Medulla oblongata (tissue), 1 donor: ENCODE measurements at regions not wholly inside any gene's neighbourhood (a gene's known extent, or its start where the extent isn't known, plus 50 kb on each side); places are given as distances from the start of the nearest gene placed in this dataset.

Experiments used
- DNase-seq: peaks from one replicate; pipeline ENCODE4 v3.0.0-alpha.2; 2015; ENCODE audit errors: extremely low spot score

DNA sequence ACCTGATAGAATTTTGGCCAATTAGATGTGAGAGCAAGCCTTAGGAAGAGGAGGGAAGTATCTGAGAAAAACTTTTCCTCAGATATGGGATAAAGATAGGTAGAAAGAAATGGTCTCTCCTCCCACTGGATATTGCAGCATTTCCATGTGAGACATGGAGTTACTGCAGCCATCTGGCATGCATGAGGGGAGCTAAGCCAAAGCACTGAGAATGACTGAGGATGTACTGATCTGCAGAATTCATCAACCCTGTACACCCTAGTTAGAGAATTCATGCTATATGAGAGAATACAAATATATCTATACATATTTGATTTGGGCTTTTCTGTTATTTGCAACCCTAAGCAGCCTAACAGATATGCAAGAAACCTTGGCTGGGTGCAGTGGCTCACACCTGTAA, 52.5 kb upstream of the RPL34 start:
- no peak for DNase-seq

GRCh38 chr4:108561116-108561515, 59.3 kb upstream of the RPL34 start:
- no peak for DNase-seq

DNA sequence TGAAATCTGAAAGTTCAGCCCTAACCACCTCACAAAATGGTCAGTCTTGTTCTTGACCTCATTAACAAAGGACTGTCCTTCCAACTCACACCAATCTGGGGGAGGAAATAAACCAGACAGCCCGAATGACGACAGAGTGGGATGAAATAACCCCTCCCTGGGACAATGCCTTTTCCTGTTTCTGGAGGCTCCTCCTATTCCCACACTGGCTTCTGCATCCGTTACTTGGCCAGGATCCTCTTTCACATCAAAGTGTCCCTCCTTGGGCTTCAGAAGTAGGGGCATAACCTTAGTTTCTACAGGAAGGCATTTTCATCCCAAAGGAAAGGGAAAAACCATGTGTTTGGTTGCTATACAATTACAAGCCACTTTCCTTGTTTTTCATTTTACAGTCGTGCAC, 59.8 kb upstream of the RPL34 start:
- DNase-seq = no peak

GRCh38 chr4:108559911-108560310, 60.5 kb upstream of the RPL34 start:
- DNase-seq = peak; percentile 22

GRCh38 chr4:108559068-108559793, 61.1 kb upstream of the RPL34 start:
- DNase-seq = no peak

DNA sequence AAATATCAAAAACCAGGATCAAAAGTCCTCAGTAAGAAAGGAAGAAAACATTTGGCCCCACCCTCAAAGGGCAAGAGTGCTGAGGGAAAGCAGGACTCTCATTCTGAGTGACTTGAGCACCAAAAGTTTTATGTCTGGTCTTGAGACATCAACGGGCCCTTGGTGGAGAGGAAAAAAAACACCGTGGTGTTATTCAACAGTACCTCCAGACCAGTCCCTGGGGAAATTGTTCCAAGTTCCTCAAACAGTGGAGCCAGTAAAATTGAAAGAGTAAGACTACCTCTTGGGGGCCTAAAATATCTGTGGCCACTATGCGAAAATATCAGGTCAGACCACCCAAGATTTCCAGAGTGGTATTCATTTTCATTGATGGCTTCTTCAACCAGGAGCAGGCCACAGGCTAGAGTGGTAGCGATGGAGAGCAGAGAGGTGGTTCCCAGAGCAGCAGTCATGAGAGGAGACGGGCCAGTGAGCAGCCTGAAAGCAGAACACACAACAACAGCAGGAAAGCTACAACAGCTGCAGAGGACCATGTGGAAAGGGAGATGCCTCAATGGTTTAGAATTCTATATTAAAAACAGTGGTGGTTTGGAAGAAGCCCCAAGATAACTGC, 63.7 kb upstream of the RPL34 start:
- DNase-seq = no peak

GRCh38 chr4:108556166-108556565, 64.2 kb upstream of the RPL34 start:
- no peak for DNase-seq

- no peak for DNase-seq
These were observed 64.7 kb upstream of the RPL34 start for GRCh38 chr4:108555701-108556100.

DNA sequence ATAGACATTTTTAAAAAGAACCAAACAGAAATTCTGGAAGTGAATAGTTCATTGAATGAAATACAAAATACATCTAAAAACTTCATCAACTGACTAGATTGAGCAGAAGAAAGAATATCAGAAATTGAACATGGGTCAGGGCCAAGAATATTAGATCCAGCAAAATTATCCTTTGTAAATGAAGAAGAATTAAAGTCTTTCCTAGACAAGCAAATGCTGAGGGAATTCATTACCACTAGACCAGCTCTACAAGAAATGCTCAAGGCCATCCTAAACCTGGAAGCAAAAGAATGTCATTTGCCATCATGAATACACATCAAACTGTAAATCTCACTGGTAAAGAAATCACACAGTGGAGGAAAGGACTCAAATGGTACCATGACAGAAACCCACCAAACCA, 72.7 kb upstream of the RPL34 start:
- DNase-seq = no peak

- DNase-seq = no peak
These were observed 73.6 kb upstream of the RPL34 start for GRCh38 chr4:108546728-108547127.

DNA sequence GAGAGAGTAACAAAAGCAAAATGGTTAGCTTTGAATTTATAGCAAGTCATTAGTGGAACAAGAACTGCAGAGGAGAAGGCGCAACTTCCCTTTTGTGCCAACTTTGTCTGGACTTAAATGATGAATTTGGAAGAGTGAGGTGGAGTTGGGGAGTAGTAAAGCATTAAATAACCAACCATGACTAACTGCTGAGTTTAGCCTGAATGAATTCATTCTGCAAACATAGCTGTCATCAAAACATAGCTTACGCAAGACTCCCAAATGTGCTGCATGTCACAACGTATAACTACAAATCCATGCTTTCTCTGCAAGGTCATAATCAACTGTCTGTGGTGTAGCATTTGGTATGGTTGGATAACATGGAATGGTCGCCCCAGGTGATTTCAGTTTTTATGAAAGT, 75.9 kb upstream of the RPL34 start:
- no peak for DNase-seq

GRCh38 chr4:108543359-108543968, 76.9 kb upstream of the RPL34 start:
- DNase-seq = no peak

DNA sequence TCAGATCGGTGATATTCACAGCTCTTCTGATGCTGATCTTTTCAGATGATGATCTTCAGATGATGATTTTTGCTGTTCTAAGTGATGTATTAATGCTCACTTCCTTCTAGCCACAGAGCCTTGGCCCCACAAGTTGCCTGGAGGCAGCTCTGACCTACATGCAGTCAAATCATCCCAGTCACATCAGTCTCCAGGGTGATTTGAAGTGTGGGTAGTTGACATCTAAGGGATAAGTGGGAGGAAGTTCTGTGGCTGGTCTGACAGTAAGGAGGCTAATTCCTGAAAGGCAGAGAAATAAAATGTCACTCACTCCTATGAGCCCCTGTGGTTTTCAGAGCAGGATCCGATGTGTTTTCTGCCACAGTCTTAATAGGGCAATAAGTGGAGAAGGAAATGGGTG, 79.8 kb upstream of the RPL34 start:
- DNase-seq = no peak

DNA sequence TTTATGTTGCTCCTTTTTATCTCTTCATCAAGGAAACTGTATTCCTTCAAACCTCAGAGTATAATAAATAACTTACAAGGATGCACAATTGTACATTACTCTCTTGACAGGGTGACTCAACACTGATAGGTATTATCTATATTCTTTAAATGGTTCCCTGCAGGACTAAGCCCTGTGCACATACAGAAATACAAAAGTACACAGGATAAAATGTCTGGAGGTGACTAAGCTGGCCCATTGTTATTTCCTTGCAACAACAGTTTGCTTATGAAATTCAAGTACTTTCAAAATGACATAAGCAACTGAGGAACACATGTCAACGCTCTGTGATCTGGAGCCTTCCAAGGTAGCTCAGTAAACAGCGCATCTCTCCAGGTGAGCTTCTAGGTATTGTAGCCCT, 83.8 kb upstream of the RPL34 start:
- no peak for DNase-seq

DNA sequence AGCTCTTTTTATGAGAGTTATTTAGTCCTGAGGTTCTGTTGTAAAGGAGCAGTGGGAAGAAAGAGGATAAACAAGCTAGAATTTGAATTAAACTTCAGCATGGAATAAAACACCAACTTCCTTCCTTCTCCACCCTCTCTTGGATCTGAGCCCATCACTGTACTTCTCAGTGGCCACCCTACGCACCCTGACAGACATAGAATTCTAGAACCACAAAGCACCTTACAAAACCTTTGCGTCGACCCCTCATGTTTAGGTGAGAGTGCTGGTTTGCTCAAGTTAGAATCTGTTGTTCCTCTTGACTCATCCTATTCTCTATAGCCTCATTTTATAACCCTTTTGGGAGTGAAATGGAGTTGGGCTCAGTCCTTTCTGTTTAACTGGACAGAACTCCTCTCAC, 84.6 kb upstream of the RPL34 start:
- no peak for DNase-seq

- DNase-seq = no peak
These were observed 86.5 kb upstream of the RPL34 start for GRCh38 chr4:108533876-108534275.

GRCh38 chr4:108533245-108533844, 87.0 kb upstream of the RPL34 start:
- no peak for DNase-seq

GRCh38 chr4:108532738-108533137, 87.6 kb upstream of the RPL34 start:
- no peak for DNase-seq

- no peak for DNase-seq
These were observed 88.2 kb upstream of the RPL34 start for GRCh38 chr4:108532187-108532586.

DNA sequence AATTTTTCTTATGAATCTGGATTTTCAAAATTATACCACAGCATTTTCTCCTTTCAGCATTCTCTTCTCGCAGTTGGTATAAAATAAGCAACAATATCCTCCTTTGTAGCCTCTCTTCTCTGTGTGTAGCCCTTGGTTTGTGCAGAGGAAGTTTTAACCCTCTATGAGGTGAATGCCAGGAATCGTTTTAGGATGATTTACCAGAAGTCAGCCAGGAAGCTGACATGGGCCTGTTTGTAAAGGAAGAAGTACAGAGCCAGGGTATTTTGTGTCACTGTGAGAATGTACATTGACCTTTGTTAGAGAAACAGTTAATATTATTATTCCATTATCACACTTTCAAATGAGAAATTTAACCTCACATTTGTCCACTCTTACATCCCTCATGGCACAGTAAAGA, 88.9 kb upstream of the RPL34 start:
- DNase-seq = no peak

DNA sequence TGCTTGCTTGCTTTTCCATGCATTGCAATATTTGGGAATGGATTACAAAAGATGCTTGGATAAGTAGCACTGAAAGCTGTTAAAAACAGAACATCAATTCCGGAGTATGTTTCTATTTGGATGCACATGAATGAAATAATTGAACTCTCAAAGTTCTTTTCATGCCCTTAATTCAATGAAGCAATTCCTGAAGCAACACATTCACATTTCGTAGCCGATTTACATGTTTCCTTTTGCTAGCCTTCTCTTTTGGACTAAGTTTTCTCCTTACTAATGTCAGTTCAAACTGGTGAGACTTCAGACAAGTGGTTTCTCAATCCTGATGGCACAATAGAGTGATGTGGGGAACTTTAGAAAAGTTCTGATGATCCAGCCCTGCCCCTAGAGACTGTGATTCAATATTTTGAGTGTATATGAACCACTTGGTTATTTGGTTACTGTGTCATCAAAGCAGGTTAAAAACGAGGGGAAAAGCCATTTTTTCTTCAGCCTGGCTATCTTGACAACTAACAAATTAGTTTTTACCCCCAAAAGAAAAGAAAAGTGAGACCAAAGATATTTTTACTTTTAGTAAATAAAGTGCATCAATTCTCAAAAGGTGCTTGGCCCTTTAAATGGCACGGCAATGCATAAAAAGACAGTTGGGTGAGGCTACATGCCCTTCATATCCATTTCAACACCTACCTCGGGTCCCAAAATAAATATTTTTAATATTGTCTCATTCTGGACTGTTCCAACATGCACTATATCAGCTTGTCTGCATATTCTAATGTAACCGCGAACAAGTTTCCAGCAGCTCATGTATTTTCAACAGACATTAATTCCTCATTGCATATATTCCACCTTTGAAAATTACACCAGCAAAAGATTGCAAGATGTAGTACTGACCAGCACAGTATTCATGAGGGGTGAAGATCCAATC, 90.1 kb upstream of the RPL34 start:
- DNase-seq = no peak

DNA sequence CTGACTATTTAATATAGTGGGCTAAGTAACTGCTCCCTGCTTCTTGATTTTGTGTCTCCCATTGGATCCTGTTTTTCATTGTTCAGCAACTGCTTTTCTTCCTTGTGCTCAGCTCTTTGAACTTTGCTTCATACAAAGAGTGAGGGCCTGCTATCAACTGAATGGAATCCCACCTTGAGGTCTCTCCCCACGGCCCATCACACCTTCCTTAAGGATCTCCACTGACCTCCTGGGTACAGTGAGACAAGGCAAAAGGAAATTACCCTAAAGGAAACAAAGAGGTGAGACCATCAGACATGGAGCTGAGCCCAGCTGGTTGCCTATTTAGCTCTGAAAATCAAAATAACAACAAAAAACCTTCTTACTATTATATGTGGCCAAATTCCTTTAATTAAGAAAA, 91.3 kb upstream of the RPL34 start:
- DNase-seq = no peak
